ENCODE measurements at regions not wholly inside any gene's neighbourhood (a gene's known extent, or its start where the extent isn't known, plus 50 kb on each side); places are given as distances from the start of the nearest gene placed in this dataset.

- TF ChIP-seq ZNF197 (CRISPR knock-in tag; IDR thresholded peaks at IDR 0.05; ENCODE audit: low read depth) (no peak), NFE2L1 (tag; IDR thresholded peaks at IDR 0.05; ENCODE audit: borderline replicate concordance, low read depth) (no peak), ZNF695 (CRISPR knock-in tag; IDR thresholded peaks at IDR 0.05) (no peak), GATAD2A (IDR thresholded peaks at IDR 0.05) (peak; percentile 55; the same call in 1 of the 2 replicates), NR3C1 (CRISPR knock-in tag; IDR thresholded peaks at IDR 0.05) (no peak), POLR2AphosphoS5 (IDR thresholded peaks at IDR 0.05; ENCODE audit: control insufficient read depth, insufficient read depth, low read depth, low read length) (0 out of 2 replicates have a peak, but pooled peaks have one; percentile 38), ETV5 (CRISPR knock-in tag; IDR thresholded peaks at IDR 0.05; ENCODE audit: low read depth) (peak; percentile 59), CBFA2T3 (IDR thresholded peaks at IDR 0.05) (peak; percentile 75), ESRRB (CRISPR knock-in tag; IDR thresholded peaks at IDR 0.05; ENCODE audit: borderline replicate concordance) (no peak), ARHGAP35 (IDR thresholded peaks at IDR 0.05; ENCODE audit: partially characterized antibody) (no peak), PRPF4 (IDR thresholded peaks at IDR 0.05; ENCODE audit: insufficient read depth, low read depth, low read length, poor library complexity, severe bottlenecking) (no peak), MITF (IDR thresholded peaks at IDR 0.05) (no peak), SRSF9 (IDR thresholded peaks at IDR 0.05; ENCODE audit: borderline replicate concordance, low read depth, low read length) (no peak), HMG20B (CRISPR knock-in tag; IDR thresholded peaks at IDR 0.05) (no peak), ZKSCAN8 (CRISPR knock-in tag; IDR thresholded peaks at IDR 0.05) (no peak), HDAC2 (IDR thresholded peaks at IDR 0.05) (no peak), FOSL1 (tag; conservative IDR thresholded peaks at IDR 0.05) (peak; percentile 85), KLF13 (tag; IDR thresholded peaks at IDR 0.05; ENCODE audit: borderline replicate concordance, low read depth) (no peak), TCFL5 (CRISPR knock-in tag; conservative IDR thresholded peaks at IDR 0.05) (no peak), SMAD2 (IDR thresholded peaks at IDR 0.05; ENCODE audit: low read depth, low read length) (no peak), ZBTB11 (CRISPR knock-in tag; IDR thresholded peaks at IDR 0.05) (no peak), ELF1 (tag; IDR thresholded peaks at IDR 0.05) (no peak), SMAD4 (CRISPR knock-in tag; conservative IDR thresholded peaks at IDR 0.05) (peak; percentile 71)
- TF ChIP-seq, protein P1, sequence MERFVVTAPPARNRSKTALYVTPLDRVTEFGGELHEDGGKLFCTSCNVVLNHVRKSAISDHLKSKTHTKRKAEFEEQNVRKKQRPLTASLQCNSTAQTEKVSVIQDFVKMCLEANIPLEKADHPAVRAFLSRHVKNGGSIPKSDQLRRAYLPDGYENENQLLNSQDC (CRISPR knock-in tag; IDR thresholded peaks at IDR 0.05), result no peak
- TF ChIP-seq, protein P2, sequence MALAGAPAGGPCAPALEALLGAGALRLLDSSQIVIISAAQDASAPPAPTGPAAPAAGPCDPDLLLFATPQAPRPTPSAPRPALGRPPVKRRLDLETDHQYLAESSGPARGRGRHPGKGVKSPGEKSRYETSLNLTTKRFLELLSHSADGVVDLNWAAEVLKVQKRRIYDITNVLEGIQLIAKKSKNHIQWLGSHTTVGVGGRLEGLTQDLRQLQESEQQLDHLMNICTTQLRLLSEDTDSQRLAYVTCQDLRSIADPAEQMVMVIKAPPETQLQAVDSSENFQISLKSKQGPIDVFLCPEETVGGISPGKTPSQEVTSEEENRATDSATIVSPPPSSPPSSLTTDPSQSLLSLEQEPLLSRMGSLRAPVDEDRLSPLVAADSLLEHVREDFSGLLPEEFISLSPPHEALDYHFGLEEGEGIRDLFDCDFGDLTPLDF (CRISPR knock-in tag; IDR thresholded peaks at IDR 0.05), result no peak
Observed at GRCh38 chr15:66650433-66650832, 51.6 kb upstream of the SMAD6 start (continued).

All from K562 (cell line).